CD4-positive, alpha-beta T cell treated with Interleukin-10 for 1 hour (primary cell): ENCODE measurements at regions not wholly inside any gene's neighbourhood (a gene's known extent, or its start where the extent isn't known, plus 50 kb on each side); places are given as distances from the start of the nearest gene placed in this dataset.
A peak's percentile ranks its signal among the peaks of the same experiment; 100 is the strongest.

ENCODE experiments used
- DNase-seq: peaks from one replicate; pipeline ENCODE4 v3.0.0-alpha.2; 2020

DNA sequence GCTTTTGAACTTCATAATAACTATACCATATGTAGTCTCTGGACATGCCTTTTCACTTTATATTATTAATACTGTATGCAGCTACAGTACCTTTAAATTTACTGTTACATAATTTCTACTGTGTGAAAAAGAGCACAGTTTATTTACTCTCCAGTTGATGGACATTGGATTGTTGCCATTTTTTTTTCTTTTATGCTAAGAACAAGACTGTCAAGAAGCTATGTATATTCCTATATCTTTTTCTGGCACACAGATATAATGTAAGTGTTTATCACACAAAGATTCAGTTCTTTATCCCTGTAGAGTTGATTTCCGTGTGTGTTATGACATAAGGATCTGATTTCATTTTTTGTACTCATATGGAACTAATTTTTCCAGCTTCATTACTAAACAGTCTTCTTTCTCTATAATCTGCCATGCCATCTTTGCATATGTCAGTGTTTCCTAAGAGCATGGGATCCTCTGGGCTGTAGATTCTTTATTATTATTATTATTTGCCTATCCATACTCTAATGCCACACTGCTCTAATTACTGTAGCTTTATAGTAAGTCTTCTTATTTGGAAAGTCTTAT is 593.0 kb upstream of the ATP2B1 start:
- no peak for DNase-seq

DNA sequence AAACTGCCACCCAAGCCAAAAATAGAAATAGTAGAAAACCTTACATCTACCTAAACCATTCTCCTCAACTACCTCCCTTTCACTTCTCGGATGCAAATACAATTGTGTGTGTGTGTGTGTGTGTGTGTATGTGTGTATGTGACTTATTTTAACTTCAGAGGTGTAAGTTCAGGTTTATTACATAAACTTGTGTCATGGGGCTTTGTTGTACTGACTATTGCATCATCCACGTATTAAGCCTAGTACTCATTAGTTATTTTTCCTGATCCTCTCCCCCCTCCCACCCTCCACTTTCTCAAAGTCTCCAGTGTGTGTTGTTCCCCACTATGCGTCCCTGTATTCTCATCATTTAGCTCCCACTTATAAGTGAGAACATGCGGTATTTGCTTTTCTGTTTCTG is 592.5 kb upstream of the ATP2B1 start:
- DNase-seq, result no peak

DNA sequence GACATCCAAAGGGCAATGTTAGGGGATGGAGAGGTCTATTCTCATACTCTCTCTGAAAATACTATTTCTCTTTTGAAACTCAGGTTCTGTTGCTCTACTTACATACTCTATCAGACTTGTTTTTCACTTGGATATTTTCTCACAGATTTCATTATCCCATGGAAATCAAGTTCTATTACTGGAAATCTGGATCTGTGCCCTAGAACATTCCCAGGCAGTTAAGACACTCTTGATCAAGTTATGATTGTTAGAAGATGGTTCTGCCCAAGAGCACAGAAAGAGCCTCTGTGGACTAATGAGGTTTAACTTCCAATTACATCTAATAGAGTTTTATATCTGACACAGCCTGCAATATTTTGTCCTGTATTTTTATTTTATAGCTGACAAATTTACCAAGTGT is 591.0 kb upstream of the ATP2B1 start:
- no peak for DNase-seq

DNA sequence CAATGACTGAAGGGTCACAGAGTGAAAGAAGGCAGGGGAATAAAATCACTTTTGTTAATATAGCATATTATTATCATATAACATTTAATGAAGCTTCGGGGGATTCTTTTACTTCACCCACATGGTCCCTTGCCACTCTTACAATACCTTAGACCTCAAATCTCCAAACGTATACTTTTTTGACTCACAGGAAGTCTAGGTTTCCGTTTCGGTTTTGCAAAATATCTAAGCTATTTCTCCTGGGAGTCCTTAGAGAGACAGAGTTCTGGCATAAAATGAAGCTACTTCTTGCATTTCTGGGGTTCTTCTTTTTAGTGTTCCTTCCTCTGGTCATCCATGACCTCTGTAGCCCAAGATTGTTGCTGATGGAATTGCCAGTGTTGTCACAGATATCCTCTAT is 590.5 kb upstream of the ATP2B1 start:
- DNase-seq, result peak; percentile 23

DNA sequence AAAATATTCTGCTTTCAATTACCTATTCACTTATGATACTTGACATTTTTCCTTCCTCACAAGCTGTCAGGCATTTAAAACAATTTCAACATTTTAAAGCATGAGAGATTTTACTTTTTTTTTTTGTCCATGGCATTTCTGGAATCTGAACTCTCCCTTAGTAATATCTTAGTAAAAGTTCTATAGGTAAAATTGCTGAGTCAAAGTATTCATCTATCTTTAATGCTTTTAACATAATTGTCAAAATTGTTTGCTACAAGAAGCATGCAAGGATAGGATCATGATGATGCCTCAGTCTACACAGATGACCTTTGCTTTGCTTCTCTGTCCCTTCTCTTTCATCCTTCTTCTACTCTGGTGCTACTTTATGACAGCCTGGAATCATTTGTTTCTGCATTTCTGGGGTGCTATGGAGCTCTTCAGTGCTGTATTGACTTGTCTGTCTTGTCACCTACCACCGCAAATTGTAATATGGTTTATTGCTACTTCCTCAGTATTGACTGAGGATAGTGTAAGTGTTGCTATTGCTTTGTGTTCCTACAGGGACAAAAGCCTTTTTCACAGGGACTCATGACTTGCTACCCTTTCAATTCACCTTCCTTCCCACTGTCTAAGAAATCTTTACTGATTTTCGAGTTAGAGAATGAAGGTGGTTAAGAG is 589.8 kb upstream of the ATP2B1 start:
- no peak for DNase-seq

DNA sequence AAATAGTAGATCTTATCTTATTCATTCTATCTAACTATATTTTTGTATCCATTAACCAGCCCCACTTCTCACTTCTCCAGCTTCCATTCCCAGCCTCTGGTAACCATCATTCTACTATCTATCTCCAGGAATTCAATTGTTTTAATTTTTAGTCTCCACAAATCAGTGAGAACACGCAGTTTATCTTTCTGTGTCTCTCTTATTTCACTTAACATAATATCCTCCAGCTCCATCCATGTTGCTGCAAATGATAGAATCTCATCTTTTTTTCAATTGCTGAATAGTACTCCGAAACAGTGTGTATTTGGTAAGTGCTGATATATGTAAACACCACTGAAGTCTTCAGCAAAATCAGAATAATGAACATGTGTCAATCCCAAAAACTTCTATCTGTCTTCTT is 587.2 kb upstream of the ATP2B1 start:
- DNase-seq, result no peak

DNA sequence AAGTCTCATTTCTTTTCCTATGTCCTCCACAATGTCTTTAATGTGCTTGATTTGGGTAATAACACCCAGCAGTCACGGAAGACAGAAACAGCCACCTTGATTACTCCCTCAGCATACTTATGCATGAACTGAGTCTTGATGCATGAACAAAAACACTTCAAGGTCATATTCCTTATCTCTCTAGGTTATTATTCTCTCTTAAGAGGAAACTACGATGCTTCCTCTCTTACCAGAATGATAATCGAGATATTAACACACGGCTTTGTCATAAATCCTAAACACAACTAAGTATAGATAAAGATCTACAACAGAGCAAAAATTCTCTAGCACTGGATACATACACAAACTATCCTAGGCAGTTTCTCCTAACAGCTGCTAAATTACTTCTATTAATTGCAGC is 583.5 kb upstream of the ATP2B1 start:
- DNase-seq, result no peak

DNA sequence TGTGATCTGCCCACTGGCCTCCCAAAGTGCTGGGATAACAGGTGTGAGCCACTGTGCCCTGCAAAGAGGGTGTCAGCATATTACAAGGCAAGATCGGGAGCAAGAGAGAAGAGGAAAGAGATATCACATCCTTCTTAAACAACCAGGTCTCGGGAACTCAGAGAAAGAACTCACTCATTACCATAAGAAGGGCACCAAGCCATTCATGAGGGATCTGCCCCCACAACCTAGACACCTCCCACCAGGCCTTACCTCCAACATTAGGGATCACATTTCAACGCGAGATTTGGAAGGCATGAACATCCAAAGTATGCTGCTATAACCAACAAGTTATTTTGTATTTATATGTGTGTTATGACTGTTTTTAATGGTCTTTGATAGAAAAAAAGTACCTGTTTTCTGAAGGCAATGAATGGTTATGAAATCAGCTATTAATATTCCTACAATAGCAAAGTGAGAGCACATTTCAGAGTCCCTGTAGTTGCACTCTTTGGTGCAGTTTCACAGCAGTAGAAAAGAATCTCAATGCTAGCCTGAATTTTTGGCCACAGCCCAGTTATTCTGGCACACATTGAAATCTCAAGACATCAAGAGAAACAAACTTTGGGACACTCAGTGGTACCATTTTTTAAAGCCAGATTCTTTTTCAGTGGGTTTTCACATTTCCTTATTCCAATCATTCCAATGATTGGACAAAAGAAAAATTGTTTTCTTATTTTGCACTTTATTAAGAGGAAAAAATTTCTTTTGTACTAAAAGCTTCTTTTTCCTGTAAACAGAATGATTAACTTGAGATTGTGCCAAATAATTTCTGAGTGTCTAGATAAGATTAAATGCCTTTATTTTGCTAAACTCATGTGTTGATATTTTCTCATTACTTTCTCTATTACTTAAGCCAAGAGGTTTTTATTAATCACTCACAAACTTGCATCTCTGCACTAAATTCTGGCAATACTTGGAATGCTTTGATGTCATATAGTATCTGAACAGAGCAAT is 582.6 kb upstream of the ATP2B1 start:
- DNase-seq, result no peak

DNA sequence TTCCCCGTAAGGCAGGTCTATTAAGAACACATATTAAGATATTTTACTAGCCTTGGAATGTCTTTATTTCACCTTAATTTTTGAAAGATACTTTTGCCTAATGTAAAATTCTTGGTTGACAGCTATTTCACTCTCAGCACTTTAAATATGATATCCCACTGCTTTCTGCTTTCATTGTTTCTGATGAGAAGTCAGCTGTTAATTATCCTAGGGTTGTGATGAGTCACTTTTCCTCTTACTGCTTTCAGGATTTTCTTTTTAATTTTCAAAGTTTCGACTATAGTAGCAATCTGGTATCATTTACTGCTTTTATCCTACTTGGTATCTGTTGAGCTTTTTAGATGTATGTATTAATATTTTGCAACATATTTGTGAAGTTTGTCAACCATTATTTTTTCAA is 578.9 kb upstream of the ATP2B1 start:
- no peak for DNase-seq

DNA sequence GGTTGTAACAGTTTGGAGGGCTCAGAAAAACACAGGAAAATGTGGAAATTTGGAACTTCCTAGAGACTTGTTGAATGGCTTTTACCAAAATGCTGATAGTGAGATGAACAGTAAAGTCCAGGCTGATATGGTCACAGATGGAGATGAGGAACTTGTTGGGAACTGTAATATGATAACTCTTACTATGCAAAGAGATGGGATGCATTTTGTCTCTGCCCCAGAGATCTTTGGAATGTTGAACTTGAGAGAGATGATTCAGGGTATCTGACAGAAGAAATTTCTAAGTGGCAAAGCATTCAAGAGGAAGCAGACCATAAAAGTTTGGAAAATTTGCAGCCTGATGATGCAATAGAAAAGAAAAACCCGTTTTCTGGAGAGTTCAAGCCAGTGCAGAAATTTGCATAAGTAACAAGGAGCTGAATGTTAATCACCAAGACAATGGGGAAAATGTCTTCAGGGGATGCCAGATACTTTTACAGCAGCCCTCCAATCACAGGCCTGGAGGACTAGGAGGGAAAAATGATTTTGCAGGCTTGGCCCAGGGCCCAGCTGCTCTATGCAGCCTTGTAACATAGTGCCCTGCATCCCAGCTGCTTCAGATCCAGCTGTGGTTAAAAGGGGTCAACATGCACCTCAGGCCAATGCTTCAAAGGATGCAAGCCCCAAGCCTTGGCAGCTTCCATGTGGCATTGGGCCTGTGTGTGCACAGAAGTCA is 572.7 kb upstream of the ATP2B1 start:
- DNase-seq, result no peak

DNA sequence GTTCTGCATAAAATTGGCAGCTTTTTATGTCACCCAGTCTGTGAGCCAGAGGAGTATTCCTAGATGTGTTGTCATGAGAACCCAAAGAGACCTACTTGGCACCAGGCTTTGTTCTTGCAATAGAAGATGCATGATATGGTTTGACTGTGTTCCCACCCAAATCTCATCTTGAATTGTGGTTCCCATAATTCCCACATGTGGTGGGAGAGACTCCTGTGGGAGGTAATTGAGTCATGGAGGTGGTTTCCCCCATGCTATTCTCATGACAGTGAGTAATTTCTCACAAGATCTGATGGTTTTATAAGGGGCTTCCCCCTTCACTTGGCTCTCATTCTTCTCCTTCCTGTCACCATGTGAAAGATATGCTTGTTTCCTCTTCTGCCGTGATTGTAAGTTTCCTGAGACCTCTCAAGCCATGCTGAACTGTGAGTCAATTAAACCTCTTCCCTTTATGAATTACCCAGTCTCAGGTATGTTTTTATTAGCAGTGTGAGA is 572.0 kb upstream of the ATP2B1 start:
- DNase-seq, result no peak

DNA sequence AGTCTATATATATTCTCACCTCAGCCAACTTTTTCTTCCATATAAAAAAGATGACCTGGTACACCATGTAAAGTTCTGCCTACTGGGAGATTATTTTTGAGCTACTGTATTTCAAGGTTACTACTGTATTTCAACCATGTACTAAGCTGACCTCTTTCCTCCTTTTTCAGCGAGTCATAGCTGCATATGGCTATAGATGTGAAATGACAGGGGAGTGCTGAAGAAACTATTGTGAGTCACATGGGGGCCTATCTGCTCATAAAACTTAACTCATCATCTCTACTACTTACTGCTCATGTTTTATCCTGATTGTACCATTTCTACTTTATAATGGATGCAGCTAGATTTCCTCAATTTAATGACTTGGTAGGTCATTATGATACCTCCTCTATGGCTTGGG is 571.4 kb upstream of the ATP2B1 start:
- no peak for DNase-seq

DNA sequence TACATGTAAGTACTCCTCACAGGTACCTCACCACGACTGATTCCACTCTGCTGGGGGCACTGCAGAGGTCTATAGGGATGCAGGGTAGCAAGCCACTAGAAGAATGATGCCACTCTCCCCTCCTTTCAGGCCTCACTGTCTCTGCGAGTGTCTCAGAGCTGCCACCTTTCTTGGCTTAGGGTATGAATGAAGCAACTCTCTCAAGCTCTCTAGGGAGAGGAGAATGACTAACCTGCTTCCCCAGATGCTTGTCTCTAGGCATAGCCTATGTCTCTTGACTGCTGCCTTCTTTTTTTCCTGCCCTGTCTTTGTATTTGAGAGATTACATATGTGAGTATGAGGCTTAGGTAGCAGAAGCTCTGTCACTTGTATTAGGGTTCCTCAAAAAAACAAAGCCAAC is 566.5 kb upstream of the ATP2B1 start:
- no peak for DNase-seq

DNA sequence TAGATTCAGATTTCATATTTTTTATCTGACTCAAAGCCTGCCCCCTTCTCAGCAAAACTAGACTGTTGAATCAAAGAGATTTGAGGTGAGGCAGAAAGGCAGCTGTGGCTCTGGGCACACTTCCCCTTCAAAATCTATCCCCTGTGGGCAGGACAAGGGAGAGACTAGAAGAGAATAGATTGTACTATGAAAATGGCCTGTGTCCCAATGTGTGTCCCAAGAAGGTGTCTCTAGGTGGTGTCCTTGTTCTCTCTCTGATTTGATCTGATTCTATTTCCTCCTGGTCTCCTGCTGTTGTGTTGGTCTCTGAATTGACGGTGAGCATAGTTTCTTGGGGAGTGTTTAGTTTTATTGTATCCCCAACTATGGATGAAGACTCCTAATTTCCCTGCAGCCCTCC is 565.8 kb upstream of the ATP2B1 start:
- no peak for DNase-seq

DNA sequence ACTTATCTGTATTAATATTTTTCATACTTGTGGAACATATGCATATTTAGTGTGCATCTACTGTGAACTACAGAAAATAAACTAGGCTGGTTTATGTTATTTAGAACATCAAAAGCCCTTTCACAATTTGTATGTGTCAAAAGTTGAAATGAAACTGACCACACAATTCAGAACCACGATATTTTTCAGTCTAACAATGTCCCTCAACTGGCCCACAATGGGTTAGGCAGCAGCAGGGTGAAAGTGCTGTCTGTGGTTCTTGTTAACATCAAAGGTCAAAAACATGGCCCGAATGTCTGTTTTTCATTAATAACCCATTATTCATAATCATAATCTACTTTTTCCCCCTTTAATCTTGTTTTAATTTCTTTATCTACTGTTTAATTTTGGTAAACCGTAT is 559.9 kb upstream of the ATP2B1 start:
- DNase-seq, result no peak

DNA sequence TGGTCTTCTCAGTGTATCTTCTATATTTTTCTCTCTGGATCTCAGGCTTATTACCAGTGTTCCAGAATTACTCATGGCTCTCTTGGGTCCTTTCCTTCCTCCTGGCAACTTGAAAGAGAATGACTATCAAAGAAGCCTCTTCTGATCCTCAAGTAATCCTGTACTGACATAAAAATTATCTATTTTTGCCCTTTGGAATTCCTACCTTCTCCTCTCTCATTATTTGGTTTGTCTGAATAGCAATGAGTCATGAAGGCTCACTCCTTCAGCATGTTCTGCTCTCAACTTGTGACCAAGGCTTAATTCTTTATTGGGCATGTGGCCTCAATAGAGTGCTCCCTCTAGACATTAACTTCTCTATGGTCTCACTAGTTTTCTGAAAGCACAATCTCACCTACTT is 553.6 kb upstream of the ATP2B1 start:
- no peak for DNase-seq

DNA sequence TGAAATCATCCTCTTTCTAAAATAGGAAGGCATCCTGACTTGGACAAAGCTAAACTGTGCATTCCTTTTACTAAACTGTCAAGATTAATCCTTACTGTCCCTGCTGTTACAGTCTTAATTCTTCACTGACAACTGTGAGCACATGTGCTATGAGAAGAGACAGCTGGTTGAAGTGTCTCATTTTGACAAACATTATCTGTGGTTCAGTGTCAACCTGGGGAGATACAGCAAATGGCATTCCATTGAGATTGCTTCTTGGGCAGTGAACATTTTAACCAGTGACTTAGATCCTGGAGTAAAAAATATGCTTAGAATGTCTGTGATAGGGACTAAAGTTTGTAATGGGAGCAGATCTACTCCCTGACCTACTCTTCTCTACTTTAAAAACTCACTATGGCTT is 552.6 kb upstream of the ATP2B1 start:
- no peak for DNase-seq

DNA sequence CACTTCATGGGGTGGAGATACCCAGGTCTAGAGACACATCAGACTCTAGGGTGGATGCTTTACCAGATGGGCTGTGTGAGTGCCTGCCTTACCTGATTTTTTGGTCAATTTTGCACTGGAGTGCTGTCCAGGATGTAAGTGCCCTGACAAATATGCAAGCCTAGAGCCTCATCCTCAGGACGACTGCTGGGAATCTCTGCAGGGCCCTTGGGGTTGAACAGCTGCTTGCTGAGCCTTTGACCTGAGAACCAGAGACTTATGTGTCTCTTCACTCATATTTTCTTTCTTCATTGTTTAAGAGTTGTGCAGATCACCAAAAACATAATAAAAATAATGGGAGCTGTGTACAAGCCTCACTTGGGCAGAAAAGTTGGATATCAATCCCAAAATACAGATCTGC is 551.5 kb upstream of the ATP2B1 start:
- DNase-seq, result no peak

DNA sequence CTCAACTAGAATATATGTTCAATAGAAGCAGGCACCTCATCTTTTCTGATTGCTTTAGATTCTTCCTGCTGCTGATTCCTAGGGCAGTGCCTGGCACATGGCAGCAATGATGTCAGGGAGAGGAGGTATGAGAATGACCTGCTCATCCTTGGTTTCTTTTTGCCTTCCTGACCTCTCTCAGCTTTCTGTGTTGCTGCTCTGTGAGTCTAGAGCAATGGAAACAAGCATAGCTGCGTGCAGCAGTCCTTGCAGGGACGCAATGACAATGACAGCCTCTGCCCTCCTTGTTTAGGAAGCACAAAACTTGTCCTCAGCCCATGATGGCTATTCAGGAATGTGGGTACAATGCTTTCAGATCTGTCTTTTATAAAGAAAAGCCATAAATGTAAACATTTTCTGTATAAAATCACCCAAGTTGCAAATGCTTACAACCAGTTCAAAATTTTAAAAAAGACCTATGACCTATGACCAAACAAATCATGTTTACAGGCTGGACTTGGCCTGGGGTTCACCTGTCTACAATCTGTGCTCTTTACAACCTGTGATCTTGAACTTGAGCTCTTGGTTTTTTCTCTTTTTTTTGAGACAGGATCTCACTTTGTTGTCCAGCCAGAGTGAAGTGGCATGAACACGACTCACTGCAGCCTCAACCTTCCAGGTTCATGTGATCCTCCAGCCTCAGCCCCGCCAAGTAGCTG is 549.4 kb upstream of the ATP2B1 start:
- no peak for DNase-seq

DNA sequence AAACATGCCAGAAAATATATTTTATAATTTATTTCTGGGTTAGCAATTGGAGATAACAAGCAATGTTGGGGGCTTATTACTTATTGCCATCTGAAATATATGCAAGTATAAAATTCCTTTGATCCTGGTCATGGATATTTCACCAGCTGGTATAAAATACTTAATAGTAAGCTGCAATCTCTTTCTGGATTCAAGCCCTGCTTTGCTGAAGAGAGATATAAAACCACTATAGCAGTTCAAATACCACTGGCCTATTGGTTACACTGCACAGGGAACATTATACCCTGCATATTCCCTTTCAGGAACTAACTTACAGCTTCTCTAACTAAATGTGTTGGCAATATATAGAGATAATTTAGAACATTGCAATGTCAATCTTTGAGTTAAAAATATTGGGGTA is 546.2 kb upstream of the ATP2B1 start:
- DNase-seq, result no peak

DNA sequence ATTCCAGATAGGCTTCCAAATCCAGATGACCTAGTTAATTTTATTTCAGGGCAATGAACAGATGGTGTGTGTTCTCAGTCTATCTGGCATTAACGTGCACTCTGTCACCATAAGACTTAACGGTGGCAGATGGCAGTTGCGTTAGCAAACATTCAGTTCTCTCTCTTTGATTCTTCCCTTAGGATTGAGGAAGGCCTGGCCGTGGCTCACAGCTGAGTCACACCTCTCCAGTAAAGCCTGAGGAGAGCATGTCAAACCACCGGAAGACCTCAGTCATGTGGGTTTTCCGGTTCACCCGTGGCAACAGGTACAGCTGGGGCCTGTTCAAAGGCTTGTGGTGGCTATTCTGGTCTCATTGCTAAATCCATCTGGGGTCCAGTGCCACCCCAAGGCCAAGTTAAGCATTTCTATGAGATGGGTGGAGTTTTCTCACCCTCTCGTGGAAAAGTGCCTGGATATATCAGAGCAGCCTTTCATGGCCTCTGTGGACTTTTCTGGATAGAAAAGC is 545.1 kb upstream of the ATP2B1 start:
- peak; percentile 50 for DNase-seq

DNA sequence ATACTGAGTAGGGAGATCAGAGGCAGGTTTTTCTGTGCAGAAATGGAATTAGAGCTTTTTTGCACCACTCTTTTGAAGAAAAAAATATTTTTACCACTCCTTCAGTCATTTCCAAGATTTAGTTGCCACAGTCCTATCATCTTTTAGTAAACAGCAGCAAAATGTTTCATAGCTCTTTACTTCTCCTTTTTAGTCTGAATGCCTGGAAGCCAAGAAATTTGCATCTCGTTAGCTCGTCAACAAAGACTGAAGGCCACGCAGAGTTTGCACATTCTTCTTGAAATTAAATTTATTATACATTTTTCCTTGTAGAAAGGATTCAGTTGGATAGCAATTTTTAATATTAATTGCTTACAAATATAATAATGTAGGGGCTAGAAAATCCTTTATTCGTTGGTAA is 544.5 kb upstream of the ATP2B1 start:
- DNase-seq, result no peak
